ENCODE measurements at regions not wholly inside any gene's neighbourhood (a gene's known extent, or its start where the extent isn't known, plus 50 kb on each side); places are given as distances from the start of the nearest gene placed in this dataset.

DNA sequence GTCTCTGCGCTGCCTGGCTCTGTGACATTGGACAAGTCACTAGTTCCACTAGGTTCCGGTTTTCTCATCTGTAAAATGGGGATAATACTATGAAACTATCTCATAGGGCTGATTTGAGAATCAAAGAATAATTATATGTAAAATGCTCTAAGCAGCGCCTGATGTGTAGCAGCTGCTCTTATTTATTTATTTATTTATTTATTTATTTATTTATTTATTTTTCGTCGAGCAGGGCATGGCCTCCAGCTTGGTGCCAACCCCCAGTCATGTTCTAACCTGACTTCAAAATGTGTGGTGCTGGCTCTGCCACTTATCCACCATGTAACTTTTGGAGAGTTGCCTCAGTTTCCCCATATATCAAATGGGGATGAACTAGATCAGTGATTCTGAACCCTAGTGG is 93.5 kb upstream of the GSC start:
- no peaks in the 10 kb centered on the region for H3K27me3 ChIP-seq (ENCODE audit: control insufficient read depth, insufficient read depth, low read length)
- DNase-seq, result no peak

GRCh38 chr14:94857950-94858349 is 88.0 kb upstream of the GSC start:
- H3K36me3 ChIP-seq (replicated peaks; ENCODE audit: control insufficient read depth, insufficient read depth, low read length), result no peaks in the 10 kb centered on the region
- no peak for DNase-seq
- no peak overlapping the region for H3K4me3 ChIP-seq (ENCODE audit: insufficient read depth, low read depth, low read length)
- no peaks in the 10 kb centered on the region for H3K27me3 ChIP-seq (ENCODE audit: control insufficient read depth, insufficient read depth, low read length)

More for the DNA sequence above, 93.5 kb upstream of the GSC start:
- Histone ChIP-seq H3K36me3 (replicated peaks; ENCODE audit: control insufficient read depth, insufficient read depth, low read length) (no peaks in the 10 kb centered on the region), H3K4me3 (ENCODE audit: insufficient read depth, low read depth, low read length) (no peak overlapping the region)

DNA sequence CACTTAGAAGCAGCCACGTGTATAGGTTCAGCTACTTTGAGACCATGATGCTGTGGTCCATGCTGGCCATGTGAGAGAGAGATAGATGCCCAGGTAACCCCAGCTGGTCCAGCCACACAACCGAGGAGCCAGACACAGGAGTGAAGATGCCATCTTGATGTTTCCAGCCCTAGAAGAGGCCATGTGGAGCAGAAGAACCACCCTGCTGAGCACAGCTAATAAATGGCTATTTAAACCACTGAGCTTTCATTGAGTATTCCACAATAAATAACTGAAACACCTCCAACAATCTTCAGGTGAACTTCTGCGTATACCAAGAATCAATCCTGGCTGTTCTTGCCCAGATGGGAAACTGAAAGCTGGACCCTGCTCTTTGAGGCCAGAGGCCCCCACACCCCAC is 84.0 kb upstream of the GSC start:
- no peaks in the 10 kb centered on the region for H3K36me3 ChIP-seq (replicated peaks; ENCODE audit: control insufficient read depth, insufficient read depth, low read length)
- no peaks in the 10 kb centered on the region for H3K27me3 ChIP-seq (ENCODE audit: control insufficient read depth, insufficient read depth, low read length)
- H3K4me3 ChIP-seq (ENCODE audit: insufficient read depth, low read depth, low read length), result no peak overlapping the region
- no peak for DNase-seq

DNA sequence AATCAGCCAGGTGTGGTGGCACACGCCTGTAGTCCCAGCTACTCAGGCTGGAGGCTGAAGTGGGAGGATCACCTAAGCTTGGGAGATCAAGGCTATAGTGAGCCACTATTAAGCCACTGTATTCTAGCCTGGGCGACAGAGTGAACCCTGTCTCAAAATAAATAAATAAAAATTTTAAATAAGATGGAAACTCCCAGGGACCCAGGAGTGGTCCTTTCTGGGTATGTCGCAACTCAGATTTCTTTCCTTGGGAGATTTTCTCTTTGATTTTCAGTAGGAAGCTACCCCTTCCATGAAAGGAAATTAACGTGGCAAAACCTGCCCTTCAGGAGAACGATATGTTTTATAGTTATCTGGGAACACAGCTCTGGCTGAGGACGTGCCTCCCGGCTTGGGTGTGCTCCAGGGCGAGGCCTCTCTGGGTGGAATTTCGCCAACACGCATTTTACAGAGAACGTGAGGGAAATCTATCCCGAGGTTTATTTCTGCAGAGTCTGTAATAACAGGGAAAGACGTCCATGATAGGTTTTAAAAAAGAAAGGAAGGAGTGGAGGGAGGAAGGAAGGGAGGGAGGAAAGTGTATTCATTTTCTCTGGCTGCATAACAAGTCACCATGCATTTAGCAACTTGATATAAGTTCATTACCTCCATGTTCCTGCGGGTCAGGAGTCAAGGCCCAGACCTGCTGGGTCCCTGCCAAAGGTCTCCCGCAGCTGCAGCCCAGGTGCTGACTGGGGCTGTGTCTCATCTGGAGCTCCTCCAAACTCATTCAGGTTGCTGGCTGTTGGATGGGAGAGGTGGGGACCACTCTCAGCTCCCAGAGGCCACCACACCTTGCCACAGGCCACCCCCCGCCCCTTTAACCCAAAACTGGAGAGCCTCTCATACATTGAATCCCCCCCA is 80.6 kb upstream of the GSC start:
- Histone ChIP-seq H3K27me3 (ENCODE audit: control insufficient read depth, insufficient read depth, low read length) (no peaks in the 10 kb centered on the region), H3K36me3 (replicated peaks; ENCODE audit: control insufficient read depth, insufficient read depth, low read length) (no peaks in the 10 kb centered on the region), H3K4me3 (ENCODE audit: insufficient read depth, low read depth, low read length) (no peak overlapping the region)
- DNase-seq, result no peak

- no peaks in the 10 kb centered on the region for H3K36me3 ChIP-seq (replicated peaks; ENCODE audit: control insufficient read depth, insufficient read depth, low read length)
- no peak overlapping the region for H3K4me3 ChIP-seq (ENCODE audit: insufficient read depth, low read depth, low read length)
- no peak for DNase-seq
- H3K27me3 ChIP-seq (ENCODE audit: control insufficient read depth, insufficient read depth, low read length), result no peaks in the 10 kb centered on the region
Observed at GRCh38 chr14:94844593-94845152, 74.8 kb upstream of the GSC start.

- Histone ChIP-seq H3K4me3 (ENCODE audit: insufficient read depth, low read depth, low read length) (no peak overlapping the region), H3K27me3 (ENCODE audit: control insufficient read depth, insufficient read depth, low read length) (no peaks in the 10 kb centered on the region), H3K36me3 (replicated peaks; ENCODE audit: control insufficient read depth, insufficient read depth, low read length) (no peaks in the 10 kb centered on the region)
- no peak for DNase-seq
Observed at GRCh38 chr14:94840467-94840866, 70.6 kb upstream of the GSC start.

- H3K36me3 ChIP-seq (replicated peaks; ENCODE audit: control insufficient read depth, insufficient read depth, low read length), result no peaks in the 10 kb centered on the region
- H3K27me3 ChIP-seq (ENCODE audit: control insufficient read depth, insufficient read depth, low read length), result no peaks in the 10 kb centered on the region
- no peak for DNase-seq
- no peak overlapping the region for H3K4me3 ChIP-seq (ENCODE audit: insufficient read depth, low read depth, low read length)
Observed at GRCh38 chr14:94839348-94839747, 69.4 kb upstream of the GSC start.

DNA sequence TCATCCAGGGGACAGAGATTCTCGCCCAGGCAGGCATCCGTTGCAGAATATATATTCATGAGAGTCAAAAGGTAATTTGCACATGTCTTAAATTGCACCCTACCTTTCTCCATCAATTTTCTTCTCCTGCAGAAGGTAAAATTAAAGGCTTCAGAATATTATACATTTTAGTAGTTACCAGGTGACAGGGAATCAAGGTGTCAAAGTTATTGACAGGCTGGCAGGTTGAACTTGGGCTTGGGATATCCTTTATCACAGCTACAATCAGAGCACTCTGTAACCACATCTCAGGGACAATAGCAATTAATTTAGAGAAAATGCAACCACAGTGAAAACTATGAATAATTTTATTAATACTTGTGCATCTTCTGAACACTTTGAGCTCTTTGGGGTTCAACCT is 66.9 kb upstream of the GSC start:
- Histone ChIP-seq H3K27me3 (ENCODE audit: control insufficient read depth, insufficient read depth, low read length) (no peaks in the 10 kb centered on the region), H3K36me3 (replicated peaks; ENCODE audit: control insufficient read depth, insufficient read depth, low read length) (no peaks in the 10 kb centered on the region), H3K4me3 (ENCODE audit: insufficient read depth, low read depth, low read length) (no peak overlapping the region)
- DNase-seq, result no peak

GRCh38 chr14:94833633-94834032 is 63.7 kb upstream of the GSC start:
- no peaks in the 10 kb centered on the region for H3K27me3 ChIP-seq (ENCODE audit: control insufficient read depth, insufficient read depth, low read length)
- DNase-seq, result peak; percentile 44
- no peaks in the 10 kb centered on the region for H3K36me3 ChIP-seq (replicated peaks; ENCODE audit: control insufficient read depth, insufficient read depth, low read length)
- H3K4me3 ChIP-seq (ENCODE audit: insufficient read depth, low read depth, low read length), result no peak overlapping the region

DNA sequence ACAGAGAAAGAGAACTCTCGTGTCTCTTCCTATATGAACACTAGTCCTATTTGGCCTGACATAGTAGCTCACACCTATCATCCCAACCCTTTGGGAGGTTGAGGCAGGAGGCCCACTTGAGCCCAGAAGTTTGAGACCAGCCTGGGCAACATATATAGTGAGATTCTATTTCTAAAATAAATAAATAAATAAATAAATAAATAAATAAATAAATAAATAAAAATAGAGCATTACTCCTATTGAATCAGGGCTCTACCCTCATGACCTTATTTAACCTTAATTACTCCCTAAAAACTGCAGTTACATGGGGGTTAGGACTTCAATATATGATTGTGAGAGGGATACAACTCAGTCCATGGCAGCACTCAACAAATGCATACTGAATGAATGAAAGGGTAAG is 61.2 kb upstream of the GSC start:
- DNase-seq, result no peak
- H3K27me3 ChIP-seq (ENCODE audit: control insufficient read depth, insufficient read depth, low read length), result no peaks in the 10 kb centered on the region
- H3K36me3 ChIP-seq (replicated peaks; ENCODE audit: control insufficient read depth, insufficient read depth, low read length), result no peaks in the 10 kb centered on the region
- no peak overlapping the region for H3K4me3 ChIP-seq (ENCODE audit: insufficient read depth, low read depth, low read length)

DNA sequence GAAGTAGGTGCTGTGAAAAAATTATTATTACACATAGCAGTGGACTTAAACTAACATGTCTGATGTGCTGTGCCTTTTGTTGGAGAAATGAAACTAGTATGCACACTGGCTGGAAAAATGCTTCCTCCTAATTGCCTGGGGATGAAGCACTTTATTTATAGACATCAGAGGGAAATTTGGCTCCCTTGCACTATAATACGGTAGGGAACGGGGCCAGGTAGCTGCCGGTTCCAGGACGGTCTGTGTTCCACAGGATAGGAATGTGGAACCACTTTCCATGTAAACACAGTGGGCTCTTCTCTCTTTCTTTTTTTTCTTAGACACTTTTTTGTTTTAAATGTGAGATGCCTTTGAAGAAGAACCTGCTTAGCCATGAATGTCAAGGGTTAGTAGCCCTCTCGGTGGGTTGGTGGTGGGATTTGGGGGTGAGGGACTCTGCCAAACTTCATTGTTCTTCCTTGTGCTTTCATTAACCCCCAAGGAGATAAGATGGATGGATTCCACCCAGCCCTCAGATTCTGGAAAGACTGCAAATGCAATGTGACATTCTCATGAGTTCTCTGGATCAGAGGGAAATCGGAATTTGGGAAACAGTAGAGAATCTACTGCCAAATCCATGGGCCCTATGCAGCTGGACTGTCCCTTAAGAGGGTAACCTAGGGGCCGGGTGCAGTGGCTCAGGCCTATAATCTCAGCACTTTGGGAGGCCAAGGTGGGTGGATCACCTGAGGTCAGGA is 58.0 kb upstream of the GSC start:
- no peak for DNase-seq

GRCh38 chr14:94826774-94827173 is 56.9 kb upstream of the GSC start:
- no peaks in the 10 kb centered on the region for H3K27me3 ChIP-seq (ENCODE audit: control insufficient read depth, insufficient read depth, low read length)
- H3K36me3 ChIP-seq (replicated peaks; ENCODE audit: control insufficient read depth, insufficient read depth, low read length), result no peaks in the 10 kb centered on the region
- no peak overlapping the region for H3K4me3 ChIP-seq (ENCODE audit: insufficient read depth, low read depth, low read length)
- no peak for DNase-seq

More for the DNA sequence above, 58.0 kb upstream of the GSC start:
- no peaks in the 10 kb centered on the region for H3K27me3 ChIP-seq (ENCODE audit: control insufficient read depth, insufficient read depth, low read length)
- H3K36me3 ChIP-seq (replicated peaks; ENCODE audit: control insufficient read depth, insufficient read depth, low read length), result no peaks in the 10 kb centered on the region
- H3K4me3 ChIP-seq (ENCODE audit: insufficient read depth, low read depth, low read length), result no peak overlapping the region

DNA sequence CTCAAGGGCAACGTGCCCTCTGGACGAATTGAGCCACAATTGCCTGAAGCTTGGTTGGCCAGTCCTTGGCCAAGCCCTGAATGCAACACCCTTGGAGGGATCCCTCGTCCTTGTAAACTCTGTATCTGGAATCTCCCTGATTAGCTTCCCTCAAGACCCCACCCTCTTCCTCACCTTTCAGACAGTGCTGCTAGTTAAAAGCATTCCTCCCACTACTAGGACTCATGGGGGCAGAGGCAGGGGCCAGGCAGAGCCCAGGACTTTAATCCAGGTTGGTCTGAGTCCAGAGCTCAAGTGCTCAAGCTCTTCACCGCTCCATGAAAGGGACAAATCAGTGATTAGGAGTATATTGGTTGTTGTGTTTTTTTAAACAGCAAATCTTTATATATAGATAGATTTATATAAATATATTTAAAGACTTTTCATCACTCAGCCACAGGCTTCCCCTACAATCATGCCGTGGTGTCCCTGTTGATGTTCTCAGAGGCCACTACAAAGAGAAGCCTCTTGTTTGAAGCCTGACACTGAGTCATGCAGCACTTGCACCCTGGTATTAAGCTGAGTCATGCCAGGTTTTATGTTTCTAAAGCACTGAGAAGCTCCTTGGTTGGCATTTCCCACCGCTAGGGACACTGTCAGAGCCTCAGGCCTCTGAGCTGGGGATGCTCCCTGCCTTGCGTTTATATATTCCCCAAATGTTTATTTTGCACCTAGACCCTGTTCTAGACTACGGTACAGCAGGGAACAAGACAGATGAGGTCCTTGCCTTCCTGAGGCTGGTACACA is 53.8 kb upstream of the GSC start:
- Histone ChIP-seq H3K4me3 (ENCODE audit: insufficient read depth, low read depth, low read length) (no peak overlapping the region), H3K36me3 (replicated peaks; ENCODE audit: control insufficient read depth, insufficient read depth, low read length) (no peaks in the 10 kb centered on the region), H3K27me3 (ENCODE audit: control insufficient read depth, insufficient read depth, low read length) (no peaks in the 10 kb centered on the region)
- DNase-seq, result no peak

- Histone ChIP-seq H3K27me3 (ENCODE audit: control insufficient read depth, insufficient read depth, low read length) (no peaks in the 10 kb centered on the region), H3K36me3 (replicated peaks; ENCODE audit: control insufficient read depth, insufficient read depth, low read length) (no peaks in the 10 kb centered on the region), H3K4me3 (ENCODE audit: insufficient read depth, low read depth, low read length) (no peak overlapping the region)
- no peak for DNase-seq
Observed at GRCh38 chr14:94821705-94822104, 51.8 kb upstream of the GSC start.

Data from H7 (cell line).